GM12878 (cell line): ENCODE measurements at regions not wholly inside any gene's neighbourhood (a gene's known extent, or its start where the extent isn't known, plus 50 kb on each side); places are given as distances from the start of the nearest gene placed in this dataset.

ENCODE experiments used
- ATAC-seq: fragments of 200-7000 bp; cut with Tn5 transposase; 3 replicates; pipeline ENCODE4 v1.9.1; 2020; ENCODE audit warnings: mild to moderate bottlenecking, moderate library complexity
- BruUV-seq: library from RNA; stranded (reverse); fragments of 400-500 nt; replicated peaks from 2 replicates; lab custom pipeline; 2021; lab: Mats Ljungman, UMichigan
- CTCF ChIA-PET: fragments of 300-600 bp; sonication (Branson Sonifier 250); formaldehyde crosslinking; extraction: SDS; loops from one replicate; lab custom pipeline; 2021; ENCODE audit warnings: inconsistent platforms; lab: Yijun Ruan, JAX
- POLR2A ChIA-PET: fragments of 350-600 bp; formaldehyde crosslinking; extraction: SDS; loops from one replicate; lab custom pipeline; 2021; ENCODE audit warnings: inconsistent platforms; lab: Charles Lee
- RAD21 ChIA-PET: fragments of 300-600 bp; sonication (Branson Sonifier 250); formaldehyde crosslinking; loops from one replicate; lab custom pipeline; 2023; ENCODE audit warnings: antibody characterized with exemption; ENCODE audit not compliant: unreplicated experiment; lab: Charles Lee
- SMC1A ChIA-PET: fragments of 300-600 bp; sonication (Branson Sonifier 250); formaldehyde crosslinking; loops from one replicate; lab custom pipeline; 2023; ENCODE audit not compliant: unreplicated experiment, uncharacterized antibody; lab: Charles Lee
- DNase-seq: peaks from one replicate; pipeline ENCODE4 v3.0.0-alpha.2; 2011; ENCODE audit warnings: low read depth, low spot score
- FAIRE-seq: peaks from 3 replicates; lab custom pipeline; 2011; peaks lifted over from hg19 to GRCh38; lab: Jason Lieb, UNC
- H2AFZ ChIP-seq: 2 replicates; pipeline ENCODE4 v1.6.0; 2011; ENCODE audit warnings: low read depth, low read length, control low read depth; ENCODE audit not compliant: control insufficient read depth
- H3K27ac ChIP-seq: 2 replicates; pipeline ENCODE4 v1.5.1; 2011; ENCODE audit warnings: control low read depth; ENCODE audit not compliant: control insufficient read depth, insufficient read depth
- H3K27me3 ChIP-seq, 2 experiments: replicated peaks in 1 of 2; 2 replicates each; pipeline versions ENCODE4 v1.6.0 to v1.6.1; 2011; ENCODE audit warnings: low read length in 1 of 2; ENCODE audit not compliant: control insufficient read depth in 2 of 2, insufficient read depth in 2 of 2
- H3K36me3 ChIP-seq, 2 experiments: 2 replicates each; pipeline ENCODE4 v1.5.1; 2011; ENCODE audit warnings: low read length in 1 of 2; ENCODE audit not compliant: control insufficient read depth in 2 of 2, insufficient read depth in 2 of 2
- H3K4me1 ChIP-seq: 2 replicates; pipeline ENCODE4 v1.6.1; 2011; ENCODE audit warnings: mild to moderate bottlenecking, low read length, moderate library complexity, mixed read lengths; ENCODE audit not compliant: control insufficient read depth, insufficient read depth
- H3K4me2 ChIP-seq: 2 replicates; pipeline ENCODE4 v1.6.0; 2011; ENCODE audit warnings: control low read depth; ENCODE audit not compliant: control insufficient read depth, insufficient read depth
- H3K4me3 ChIP-seq: fragments of 200-600 bp; sonication (generic); 2 replicates; pipeline ENCODE4 v1.5.1; 2016
- H3K79me2 ChIP-seq: 2 replicates; pipeline ENCODE4 v1.6.0; 2011; ENCODE audit warnings: low read length; ENCODE audit not compliant: control insufficient read depth, insufficient read depth
- H3K9ac ChIP-seq: 2 replicates; pipeline ENCODE4 v1.8.0; 2011; ENCODE audit warnings: low read length, control low read depth, mixed read lengths; ENCODE audit not compliant: control insufficient read depth, insufficient read depth
- H3K9me3 ChIP-seq: replicated peaks from 3 replicates; pipeline ENCODE4 v1.5.1; 2011; ENCODE audit warnings: mild to moderate bottlenecking, low read length; ENCODE audit not compliant: control insufficient read depth, insufficient read depth
- H4K20me1 ChIP-seq: 2 replicates; pipeline ENCODE4 v1.6.0; 2011; ENCODE audit not compliant: control insufficient read depth, insufficient read depth
- JUND ChIP-seq: IDR thresholded peaks from 2 replicates; pipeline ENCODE4 v1.6.1; 2012; ENCODE audit warnings: low read depth, mild to moderate bottlenecking, low read length, improper control_type of control experiment, moderate library complexity
- LARP7 ChIP-seq: fragments of 450-650 bp; IDR thresholded peaks from 2 replicates; pipeline ENCODE4 v1.6.1; 2017; ENCODE audit warnings: mild to moderate bottlenecking
- NFIC ChIP-seq: IDR thresholded peaks from 2 replicates; pipeline ENCODE4 v1.6.1; 2012; ENCODE audit warnings: low read depth, mild to moderate bottlenecking, inconsistent platforms, low read length, moderate library complexity
- NR2F1 ChIP-seq: fragments of 450-650 bp; conservative IDR thresholded peaks from 2 replicates; pipeline ENCODE4 v1.6.1; 2017; ENCODE audit warnings: mild to moderate bottlenecking
- POLR2A ChIP-seq: IDR thresholded peaks from 2 replicates; pipeline ENCODE4 v1.6.1; 2011; ENCODE audit warnings: low read depth, mild to moderate bottlenecking, low read length
- RBBP5 ChIP-seq: fragments of 200-600 bp; sonication (generic); conservative IDR thresholded peaks from 2 replicates; pipeline ENCODE4 v1.6.1; 2016
- SIN3A ChIP-seq: IDR thresholded peaks from 2 replicates; pipeline ENCODE4 v1.6.1; 2012; ENCODE audit warnings: low read depth, low read length, improper control_type of control experiment
- SMAD5 ChIP-seq: IDR thresholded peaks from 2 replicates; pipeline ENCODE4 v1.6.1; 2016; ENCODE audit warnings: antibody characterized with exemption, low read depth
- SP1 ChIP-seq: IDR thresholded peaks from one replicate; pipeline ENCODE4 v1.6.1; 2011; ENCODE audit warnings: low read depth, low read length
- WRNIP1 ChIP-seq: IDR thresholded peaks from 2 replicates; pipeline ENCODE4 v1.6.1; 2011; ENCODE audit warnings: low read depth, low read length, improper control_type of control experiment, borderline replicate concordance
- WGBS: methylation state at CpG from one replicate; pipeline ENCODE4 v1.1.6; 2016; ENCODE audit warnings: low lambda C conversion rate; ENCODE audit not compliant: insufficient replicate concordance, insufficient coverage; ENCODE audit errors: missing lambda C conversion rate; 5-methylcytosine and 5-hydroxymethylcytosine counted together
- in situ Hi-C: fragments of 300-500 bp; cut with MboI; formaldehyde crosslinking; loops from 9 replicates; pipeline ENCODE4 v1.14.3; 2018; ENCODE audit warnings: mixed read lengths
- intact Hi-C: fragments of 100-400 bp; cut with micrococcal nuclease; formaldehyde crosslinking; loops from one replicate; pipeline ENCODE4 v1.14.2; 2022; ENCODE audit not compliant: unreplicated experiment
- TF ChIP-seq, protein P1 (sequence below): IDR thresholded peaks from 2 replicates; pipeline ENCODE4 v1.6.1; 2012; ENCODE audit warnings: low read length, inconsistent platforms
- TF ChIP-seq, protein P2 (sequence below): fragments of 450-650 bp; IDR thresholded peaks from 2 replicates; pipeline ENCODE4 v1.6.1; 2016; ENCODE audit warnings: mild to moderate bottlenecking
- TF ChIP-seq, protein P3 (sequence below): IDR thresholded peaks from 2 replicates; pipeline ENCODE4 v1.6.1; 2012; ENCODE audit warnings: low read depth, low read length, improper control_type of control experiment

DNA sequence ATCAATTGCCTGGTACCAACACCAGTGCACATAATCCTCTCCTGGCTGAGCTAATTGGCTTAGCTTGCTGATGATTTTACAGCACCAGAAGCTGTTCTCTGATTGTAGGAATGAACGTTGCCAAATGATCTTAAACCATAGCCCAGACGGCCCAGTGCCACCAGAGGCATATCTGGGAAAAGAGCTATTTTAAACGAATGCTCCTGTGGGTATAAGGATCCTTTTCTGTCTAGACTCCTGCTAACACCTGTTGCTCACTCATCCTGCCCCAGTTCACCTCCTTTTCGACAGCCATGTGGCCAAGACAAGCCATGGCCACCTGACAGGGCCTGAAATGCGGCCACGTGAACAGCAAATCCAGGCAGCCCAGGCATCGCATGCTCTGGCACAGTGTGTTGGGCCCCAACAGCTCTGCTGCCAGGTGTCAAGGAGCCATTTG lies 289.9 kb upstream of the SLC30A5 start:
- DNase-seq (no peak), ATAC-seq (no peak), FAIRE-seq (no peak)
- intact Hi-C loops (no loop called here), in situ Hi-C loops (no loop called here)
- Histone ChIP-seq H2AFZ (no peak overlapping the region), H3K4me3 (no peak overlapping the region), H4K20me1 (no peaks in the 10 kb centered on the region), H3K36me3 (no peaks in the 10 kb centered on the region), H3K79me2 (no peaks in the 10 kb centered on the region), H3K9me3 (no peaks in the 10 kb centered on the region), H3K27ac (no peak overlapping the region), H3K4me1 (no peaks in the 10 kb centered on the region), H3K27me3 (no peaks in the 10 kb centered on the region; a peak in 1 of 4 replicates), H3K9ac (no peak overlapping the region), H3K4me2 (no peak overlapping the region)
- 50% methylated on average over 7 of the region's 7 CpGs for WGBS
- no TSS peak for BruUV-seq
- RAD21 ChIA-PET = no interaction called here
- POLR2A ChIA-PET = no interaction called here
- SMC1A ChIA-PET = interaction anchor here (0.5 kb wide), 1 partner anchor 333 kb away, joined by 3 read pairs; no protein-coding TSS in a partner anchor
- CTCF ChIA-PET = interaction anchor here (1.1 kb wide), 1 partner anchor 517 kb away, joined by 4 read pairs; no protein-coding TSS in a partner anchor
- TF ChIP-seq LARP7 = no peak
- no peak for TF ChIP-seq SIN3A
- TF ChIP-seq, protein P1, sequence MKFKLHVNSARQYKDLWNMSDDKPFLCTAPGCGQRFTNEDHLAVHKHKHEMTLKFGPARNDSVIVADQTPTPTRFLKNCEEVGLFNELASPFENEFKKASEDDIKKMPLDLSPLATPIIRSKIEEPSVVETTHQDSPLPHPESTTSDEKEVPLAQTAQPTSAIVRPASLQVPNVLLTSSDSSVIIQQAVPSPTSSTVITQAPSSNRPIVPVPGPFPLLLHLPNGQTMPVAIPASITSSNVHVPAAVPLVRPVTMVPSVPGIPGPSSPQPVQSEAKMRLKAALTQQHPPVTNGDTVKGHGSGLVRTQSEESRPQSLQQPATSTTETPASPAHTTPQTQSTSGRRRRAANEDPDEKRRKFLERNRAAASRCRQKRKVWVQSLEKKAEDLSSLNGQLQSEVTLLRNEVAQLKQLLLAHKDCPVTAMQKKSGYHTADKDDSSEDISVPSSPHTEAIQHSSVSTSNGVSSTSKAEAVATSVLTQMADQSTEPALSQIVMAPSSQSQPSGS = no peak
- no peak for TF ChIP-seq POLR2A
- TF ChIP-seq JUND = no peak
- TF ChIP-seq NFIC = no peak
- TF ChIP-seq SMAD5 = no peak
- TF ChIP-seq, protein P2, sequence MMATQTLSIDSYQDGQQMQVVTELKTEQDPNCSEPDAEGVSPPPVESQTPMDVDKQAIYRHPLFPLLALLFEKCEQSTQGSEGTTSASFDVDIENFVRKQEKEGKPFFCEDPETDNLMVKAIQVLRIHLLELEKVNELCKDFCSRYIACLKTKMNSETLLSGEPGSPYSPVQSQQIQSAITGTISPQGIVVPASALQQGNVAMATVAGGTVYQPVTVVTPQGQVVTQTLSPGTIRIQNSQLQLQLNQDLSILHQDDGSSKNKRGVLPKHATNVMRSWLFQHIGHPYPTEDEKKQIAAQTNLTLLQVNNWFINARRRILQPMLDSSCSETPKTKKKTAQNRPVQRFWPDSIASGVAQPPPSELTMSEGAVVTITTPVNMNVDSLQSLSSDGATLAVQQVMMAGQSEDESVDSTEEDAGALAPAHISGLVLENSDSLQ = no peak
- no peak for TF ChIP-seq WRNIP1
- TF ChIP-seq RBBP5 = no peak
- TF ChIP-seq NR2F1 = no peak
- TF ChIP-seq, protein P3, sequence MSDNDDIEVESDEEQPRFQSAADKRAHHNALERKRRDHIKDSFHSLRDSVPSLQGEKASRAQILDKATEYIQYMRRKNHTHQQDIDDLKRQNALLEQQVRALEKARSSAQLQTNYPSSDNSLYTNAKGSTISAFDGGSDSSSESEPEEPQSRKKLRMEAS = no peak
- no peak for TF ChIP-seq SP1
- TF ChIP-seq, all 136 proteins: peak for 0
